Endothelial cell of umbilical vein (primary cell): ENCODE measurements at regions not wholly inside any gene's neighbourhood (a gene's known extent, or its start where the extent isn't known, plus 50 kb on each side); places are given as distances from the start of the nearest gene placed in this dataset.

Experiments used
- CTCF ChIP-seq, 2 donors: IDR thresholded peaks; 1 replicate in 1 of 2; 2 replicates in 1 of 2; pipeline ENCODE4 v1.5.1; 2011; ENCODE audit warnings: low read length in 2 of 2, mild to moderate bottlenecking in 2 of 2, moderate library complexity in 2 of 2, control low read depth in 1 of 2, inconsistent platforms in 1 of 2, low read depth in 1 of 2; ENCODE audit not compliant: insufficient read depth in 1 of 2; ENCODE audit errors: extremely low read depth in 1 of 2
- EZH2 ChIP-seq: IDR thresholded peaks from 2 replicates; pipeline ENCODE4 v1.6.1; 2012; ENCODE audit warnings: borderline replicate concordance, low read depth, mild to moderate bottlenecking, moderate library complexity, low read length, inconsistent platforms; ENCODE audit not compliant: severe bottlenecking
- FOS ChIP-seq: IDR thresholded peaks from 2 replicates; pipeline ENCODE4 v1.6.1; 2011; ENCODE audit warnings: mild to moderate bottlenecking, low read length, moderate library complexity, borderline replicate concordance; ENCODE audit not compliant: insufficient read depth
- GATA2 ChIP-seq: IDR thresholded peaks from 2 replicates; pipeline ENCODE4 v1.7.0; 2011; ENCODE audit warnings: low read depth, mild to moderate bottlenecking, moderate library complexity, mixed read lengths, low read length; ENCODE audit not compliant: insufficient read length, insufficient read depth
- MAX ChIP-seq: IDR thresholded peaks from 2 replicates; pipeline ENCODE4 v1.6.1; 2011; ENCODE audit not compliant: insufficient read depth, insufficient read length
- MYC ChIP-seq: IDR thresholded peaks from one replicate; pipeline ENCODE4 v1.6.1; 2011; ENCODE audit warnings: mild to moderate bottlenecking, low read depth, low read length
- POLR2A ChIP-seq: IDR thresholded peaks from 2 replicates; pipeline ENCODE4 v1.6.1; 2012; ENCODE audit warnings: low read depth, mild to moderate bottlenecking, control low read depth, low read length
- POLR2AphosphoS5 ChIP-seq: IDR thresholded peaks from 2 replicates; pipeline ENCODE4 v1.6.1; 2012; ENCODE audit warnings: low read depth, mild to moderate bottlenecking, control low read depth, low read length, moderate library complexity; ENCODE audit not compliant: insufficient read depth

DNA sequence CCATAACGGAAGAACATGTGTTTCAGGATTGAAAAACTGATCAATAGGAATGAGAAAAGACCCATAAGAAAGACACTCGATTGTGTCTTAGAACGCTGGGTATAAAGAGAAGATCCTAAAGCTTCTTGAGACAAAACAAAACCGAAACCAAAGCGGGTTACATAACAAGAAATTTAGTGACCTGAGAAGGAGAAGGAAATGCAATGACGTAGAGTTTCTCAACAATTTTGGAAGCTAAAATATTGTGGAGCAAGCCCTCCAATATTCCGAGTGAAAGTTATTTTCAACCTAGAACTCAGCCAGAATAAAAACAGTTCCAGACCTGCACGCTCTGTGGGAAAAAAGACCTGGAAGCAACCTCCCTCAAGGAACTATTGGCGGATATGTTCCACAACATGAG lies 81.9 kb upstream of the FREM1 start:
- no peak for TF ChIP-seq CTCF (IDR thresholded peaks at IDR 0.05; ENCODE audit: extremely low read depth in 1 of 2, insufficient read depth in 1 of 2, low read depth in 1 of 2, low read length in 2 of 2)
- no peak for TF ChIP-seq EZH2
- no peak for TF ChIP-seq POLR2AphosphoS5
- no peak for TF ChIP-seq POLR2A
- no peak for TF ChIP-seq FOS
- no peak for TF ChIP-seq MAX
- no peak for TF ChIP-seq MYC
- TF ChIP-seq GATA2 = no peak
